BLaER1 treated with 17β-estradiol and CSF1 and Interleukin-3, amounts not matched to agents 10 nM and 100 nM (cell line): ENCODE measurements at regions not wholly inside any gene's neighbourhood (a gene's known extent, or its start where the extent isn't known, plus 50 kb on each side); places are given as distances from the start of the nearest gene placed in this dataset.
A peak's percentile ranks its signal among the peaks of the same experiment; 100 is the strongest.

Experiments used
- H3K27ac ChIP-seq, 11 experiments: shearing (Covaris generic); formaldehyde crosslinking; 2 replicates each; pipeline ENCODE4 v1.8.1; 2022
- H3K27me3 ChIP-seq, 11 experiments: shearing (Covaris generic); formaldehyde crosslinking; 2 replicates each; pipeline ENCODE4 v1.8.1; 2022
- H3K36me3 ChIP-seq, 11 experiments: shearing (Covaris generic); formaldehyde crosslinking; 2 replicates each; pipeline ENCODE4 v1.8.1; 2022
- H3K4me1 ChIP-seq, 10 experiments: shearing (Covaris generic); formaldehyde crosslinking; 2 replicates each; pipeline ENCODE4 v1.8.1; 2022
- H3K4me2 ChIP-seq, 11 experiments: shearing (Covaris generic); formaldehyde crosslinking; 2 replicates each; pipeline ENCODE4 v1.8.1; 2022
- H3K4me3 ChIP-seq, 10 experiments: shearing (Covaris generic); formaldehyde crosslinking; 2 replicates each; pipeline ENCODE4 v1.8.1; 2022
- H3K9ac ChIP-seq, 11 experiments: shearing (Covaris generic); formaldehyde crosslinking; 2 replicates each; pipeline ENCODE4 v1.8.1; 2022
- H3K9me3 ChIP-seq, 11 experiments: shearing (Covaris generic); formaldehyde crosslinking; replicated peaks in 1 of 11; 2 replicates each; pipeline ENCODE4 v1.8.1; 2022
- H4K20me1 ChIP-seq, 11 experiments: shearing (Covaris generic); formaldehyde crosslinking; 2 replicates each; pipeline ENCODE4 v1.8.1; 2022
- Cebpa-rat ChIP-seq, 11 experiments: shearing (Covaris generic); IDR thresholded peaks; 2 replicates each; pipeline ENCODE4 v1.8.1; 2022

DNA sequence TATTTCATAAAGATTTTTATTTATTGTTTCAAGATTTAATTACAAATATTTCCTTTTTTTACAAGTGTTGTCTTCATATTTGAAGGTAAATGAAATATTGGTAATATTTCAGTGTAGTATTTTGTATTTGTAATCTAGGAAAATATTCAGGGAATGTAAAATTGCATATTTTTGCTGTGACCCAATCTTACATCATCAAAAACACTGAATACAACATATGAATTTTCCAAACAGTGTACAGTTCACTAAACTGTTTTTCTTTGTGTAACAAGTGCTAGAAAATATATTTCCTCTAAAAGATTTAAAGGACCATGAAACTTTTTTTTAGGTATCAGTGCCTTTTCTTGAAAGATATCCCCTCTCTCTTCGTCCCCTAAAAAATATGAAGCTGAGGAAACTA is 251.9 kb upstream of the KCND2 start:
- H3K4me2 ChIP-seq: no peak overlapping the region
- H3K4me1 ChIP-seq: peaks cover 0 to 7% (median 0%) of the 10 kb centered on the region in 10 experiments; a peak in 2 of 20 replicates
- no peak for TF ChIP-seq Cebpa-rat (IDR thresholded peaks at IDR 0.05)
- no peaks in the 10 kb centered on the region for H3K36me3 ChIP-seq
- no peak overlapping the region for H3K27ac ChIP-seq
- no peaks in the 10 kb centered on the region for H3K9me3 ChIP-seq
- no peaks in the 10 kb centered on the region for H4K20me1 ChIP-seq
- no peaks in the 10 kb centered on the region for H3K27me3 ChIP-seq
- H3K4me3 ChIP-seq: no peak overlapping the region
- no peak overlapping the region for H3K9ac ChIP-seq

DNA sequence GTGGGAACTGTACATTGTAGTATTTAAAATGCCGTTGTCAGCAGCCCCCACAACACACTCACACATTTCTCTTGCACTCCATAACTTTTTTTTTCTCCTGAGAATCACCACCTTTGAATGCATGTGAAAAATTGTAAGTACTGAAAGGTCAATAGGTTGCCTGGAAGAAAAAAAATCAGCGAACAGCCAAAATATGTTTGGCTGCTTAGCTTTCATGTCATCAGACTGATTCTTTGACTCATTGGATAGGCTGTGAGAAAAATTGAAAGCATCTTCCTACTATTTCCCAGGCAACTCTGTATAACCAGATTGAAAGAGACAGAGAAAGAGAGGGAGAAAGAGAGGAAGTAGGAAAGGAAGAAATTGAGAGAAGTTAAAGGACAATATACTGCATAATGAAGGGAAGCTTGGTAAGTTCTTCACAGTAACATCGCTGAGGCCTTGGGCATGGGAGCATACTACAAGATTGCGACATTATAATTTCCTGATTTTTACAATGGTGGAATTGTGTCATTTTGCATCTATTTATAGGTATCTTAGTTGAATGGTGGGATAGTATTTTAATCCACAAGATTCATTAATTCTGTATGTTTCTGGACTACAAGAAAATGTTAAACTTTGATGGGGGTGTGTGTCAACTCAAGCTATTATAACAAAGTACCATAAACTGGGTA is 249.3 kb upstream of the KCND2 start:
- peak overlapping the region in 1 of 11 experiments; percentile 27; a peak in 1 of 22 replicates for H3K4me2 ChIP-seq
- no peak overlapping the region for H3K27ac ChIP-seq
- H3K9ac ChIP-seq: no peak overlapping the region
- no peak for TF ChIP-seq Cebpa-rat (IDR thresholded peaks at IDR 0.05)
- no peaks in the 10 kb centered on the region for H3K27me3 ChIP-seq
- H4K20me1 ChIP-seq: no peaks in the 10 kb centered on the region
- no peaks in the 10 kb centered on the region for H3K36me3 ChIP-seq
- no peak overlapping the region for H3K4me3 ChIP-seq
- no peaks in the 10 kb centered on the region for H3K9me3 ChIP-seq
- H3K4me1 ChIP-seq: peaks cover 0 to 7% (median 0%) of the 10 kb centered on the region in 10 experiments; a peak in 2 of 20 replicates

DNA sequence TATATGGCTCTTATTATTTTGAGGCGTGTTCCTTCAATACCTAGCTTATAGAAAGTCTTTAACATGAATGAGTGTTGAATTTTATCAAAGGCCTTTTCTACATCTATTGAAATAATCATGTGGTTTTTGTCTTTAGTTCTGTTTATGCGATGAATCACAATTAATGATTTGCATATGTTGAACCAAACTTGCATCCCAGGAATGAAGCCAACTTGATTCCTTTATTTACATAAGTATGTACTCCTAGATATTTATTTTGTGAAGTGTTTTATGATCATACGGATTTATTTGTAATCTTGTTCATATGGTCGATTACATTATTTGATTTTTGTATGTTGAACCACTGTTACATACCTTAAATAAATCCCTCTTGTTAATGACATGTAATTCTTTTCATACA is 244.3 kb upstream of the KCND2 start:
- no peaks in the 10 kb centered on the region for H3K27me3 ChIP-seq
- H3K4me1 ChIP-seq: peaks cover 0 to 3% (median 0%) of the 10 kb centered on the region in 10 experiments; a peak in 2 of 20 replicates
- H3K4me2 ChIP-seq: no peak overlapping the region
- H4K20me1 ChIP-seq: no peaks in the 10 kb centered on the region
- H3K27ac ChIP-seq: no peak overlapping the region
- H3K9ac ChIP-seq: no peak overlapping the region
- no peak overlapping the region for H3K4me3 ChIP-seq
- no peaks in the 10 kb centered on the region for H3K36me3 ChIP-seq
- H3K9me3 ChIP-seq: no peaks in the 10 kb centered on the region; a peak in 1 of 22 replicates
- no peak for TF ChIP-seq Cebpa-rat (IDR thresholded peaks at IDR 0.05)

DNA sequence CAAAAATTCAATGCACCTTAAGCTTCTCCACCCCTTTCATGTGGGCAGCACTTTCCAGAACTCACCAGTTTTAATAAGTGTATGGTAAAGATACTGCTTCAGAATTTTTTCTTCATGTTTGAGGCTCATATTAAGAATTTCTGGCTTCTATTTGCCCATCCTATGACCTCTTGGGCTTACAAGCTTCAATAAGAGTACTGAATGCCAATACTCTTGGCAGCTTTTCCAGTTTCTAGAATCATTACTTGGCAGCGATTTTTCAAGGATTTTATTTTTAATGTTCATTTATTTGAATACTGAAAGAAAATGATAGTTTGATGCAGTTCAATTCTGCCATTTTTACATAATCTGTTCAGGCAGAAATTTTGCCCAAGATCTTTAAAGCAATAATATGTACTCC is 242.1 kb upstream of the KCND2 start:
- no peaks in the 10 kb centered on the region for H3K36me3 ChIP-seq
- no peaks in the 10 kb centered on the region for H3K27me3 ChIP-seq
- no peak overlapping the region for H3K9ac ChIP-seq
- no peaks in the 10 kb centered on the region for H3K4me1 ChIP-seq
- H3K9me3 ChIP-seq: no peaks in the 10 kb centered on the region; a peak in 1 of 22 replicates
- TF ChIP-seq Cebpa-rat (IDR thresholded peaks at IDR 0.05): no peak
- H4K20me1 ChIP-seq: no peaks in the 10 kb centered on the region
- H3K4me3 ChIP-seq: no peak overlapping the region
- H3K4me2 ChIP-seq: no peak overlapping the region
- H3K27ac ChIP-seq: no peak overlapping the region

DNA sequence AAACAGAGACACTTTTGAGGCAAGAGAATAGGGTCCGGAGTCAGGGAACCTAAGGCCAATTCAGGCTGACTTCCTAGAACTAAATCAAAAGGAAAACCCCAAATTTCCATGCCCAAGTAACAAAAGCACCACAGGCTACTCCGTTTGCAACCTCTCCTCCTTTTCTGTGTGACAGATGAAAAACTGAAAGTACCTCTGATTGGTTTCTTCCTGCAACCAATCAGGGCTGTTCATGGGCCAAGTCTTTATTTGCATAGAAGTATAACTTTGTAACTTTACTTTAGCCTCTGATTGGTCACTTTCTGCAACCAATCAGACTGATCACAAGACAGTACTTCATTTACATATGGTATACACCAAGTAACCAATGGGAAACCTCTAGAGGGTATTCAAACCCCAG is 239.9 kb upstream of the KCND2 start:
- Histone ChIP-seq H3K4me2 (no peak overlapping the region), H4K20me1 (no peaks in the 10 kb centered on the region), H3K9ac (no peak overlapping the region), H3K9me3 (no peaks in the 10 kb centered on the region; a peak in 1 of 22 replicates), H3K27ac (no peak overlapping the region), H3K4me3 (no peak overlapping the region), H3K4me1 (no peaks in the 10 kb centered on the region), H3K36me3 (no peaks in the 10 kb centered on the region), H3K27me3 (no peaks in the 10 kb centered on the region)
- no peak for TF ChIP-seq Cebpa-rat (IDR thresholded peaks at IDR 0.05)

DNA sequence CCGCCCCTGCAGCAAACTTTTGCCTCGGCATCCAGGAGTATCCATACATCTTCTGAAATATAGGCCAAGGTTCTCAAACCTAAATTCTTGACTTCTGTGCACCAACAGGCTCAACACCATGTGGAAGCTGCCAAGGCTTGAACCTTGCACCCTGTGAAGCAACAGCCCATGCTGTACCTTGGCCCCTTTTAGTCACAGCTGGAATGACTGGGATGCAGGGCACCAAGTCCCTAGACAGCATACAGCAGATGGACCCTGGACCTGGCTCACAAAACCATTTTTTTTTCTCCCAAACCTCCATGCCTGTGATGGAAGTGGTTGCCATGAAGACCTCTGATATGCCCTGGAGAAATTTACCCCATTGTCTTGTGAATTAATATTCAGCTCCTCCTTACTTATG is 233.8 kb upstream of the KCND2 start:
- Histone ChIP-seq H3K4me2 (no peak overlapping the region), H3K27me3 (no peaks in the 10 kb centered on the region), H4K20me1 (no peaks in the 10 kb centered on the region), H3K4me3 (no peak overlapping the region), H3K9ac (no peak overlapping the region), H3K4me1 (no peaks in the 10 kb centered on the region), H3K36me3 (no peaks in the 10 kb centered on the region), H3K27ac (no peak overlapping the region), H3K9me3 (no peaks in the 10 kb centered on the region)
- no peak for TF ChIP-seq Cebpa-rat (IDR thresholded peaks at IDR 0.05)

DNA sequence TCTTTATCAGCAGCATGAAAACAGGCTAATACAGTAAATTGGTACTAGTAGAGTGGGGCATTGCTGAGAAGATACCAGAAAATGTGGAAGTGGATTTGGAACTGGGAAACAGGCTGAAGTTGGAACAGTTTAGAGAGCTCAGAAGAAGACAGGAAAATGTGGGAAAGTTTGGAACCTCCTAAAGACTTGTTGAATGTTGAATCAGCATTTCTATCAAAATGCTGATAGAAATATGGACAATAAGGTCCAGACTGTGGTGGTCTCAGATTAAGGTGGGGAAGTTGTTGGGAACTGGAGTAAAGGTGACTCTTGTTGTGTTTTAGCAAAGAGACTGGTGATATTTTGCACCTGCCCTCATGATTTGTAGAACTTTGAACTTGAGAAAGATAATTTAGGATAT is 231.2 kb upstream of the KCND2 start:
- Histone ChIP-seq H4K20me1 (no peaks in the 10 kb centered on the region), H3K36me3 (no peaks in the 10 kb centered on the region), H3K4me3 (no peak overlapping the region), H3K4me1 (no peaks in the 10 kb centered on the region), H3K27ac (no peak overlapping the region), H3K27me3 (no peaks in the 10 kb centered on the region), H3K9me3 (no peaks in the 10 kb centered on the region), H3K9ac (no peak overlapping the region), H3K4me2 (no peak overlapping the region)
- no peak for TF ChIP-seq Cebpa-rat (IDR thresholded peaks at IDR 0.05)

DNA sequence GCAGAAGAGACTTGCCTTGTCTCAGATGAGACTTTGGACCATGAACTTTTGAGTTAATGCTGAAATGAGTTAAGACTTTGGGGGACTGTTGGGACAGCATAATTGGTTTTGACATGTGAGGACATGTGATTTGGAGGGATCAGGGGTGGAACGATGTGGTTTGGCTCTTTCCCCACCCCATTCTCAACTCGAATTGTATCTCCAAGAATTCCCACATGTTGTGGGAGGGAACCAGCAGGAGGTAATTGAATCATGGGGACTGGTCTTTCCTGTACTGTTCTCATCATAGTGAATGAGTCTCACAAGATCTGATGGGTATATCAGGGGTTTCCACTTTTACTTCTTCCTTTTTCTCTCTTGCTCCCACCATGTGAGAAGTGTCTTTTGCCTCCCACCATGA is 229.7 kb upstream of the KCND2 start:
- H3K4me1 ChIP-seq: no peaks in the 10 kb centered on the region
- no peak overlapping the region for H3K27ac ChIP-seq
- H3K27me3 ChIP-seq: no peaks in the 10 kb centered on the region
- no peak for TF ChIP-seq Cebpa-rat (IDR thresholded peaks at IDR 0.05)
- H3K9ac ChIP-seq: no peak overlapping the region
- no peaks in the 10 kb centered on the region for H3K9me3 ChIP-seq
- no peaks in the 10 kb centered on the region for H4K20me1 ChIP-seq
- H3K4me3 ChIP-seq: no peak overlapping the region
- no peaks in the 10 kb centered on the region for H3K36me3 ChIP-seq
- no peak overlapping the region for H3K4me2 ChIP-seq

DNA sequence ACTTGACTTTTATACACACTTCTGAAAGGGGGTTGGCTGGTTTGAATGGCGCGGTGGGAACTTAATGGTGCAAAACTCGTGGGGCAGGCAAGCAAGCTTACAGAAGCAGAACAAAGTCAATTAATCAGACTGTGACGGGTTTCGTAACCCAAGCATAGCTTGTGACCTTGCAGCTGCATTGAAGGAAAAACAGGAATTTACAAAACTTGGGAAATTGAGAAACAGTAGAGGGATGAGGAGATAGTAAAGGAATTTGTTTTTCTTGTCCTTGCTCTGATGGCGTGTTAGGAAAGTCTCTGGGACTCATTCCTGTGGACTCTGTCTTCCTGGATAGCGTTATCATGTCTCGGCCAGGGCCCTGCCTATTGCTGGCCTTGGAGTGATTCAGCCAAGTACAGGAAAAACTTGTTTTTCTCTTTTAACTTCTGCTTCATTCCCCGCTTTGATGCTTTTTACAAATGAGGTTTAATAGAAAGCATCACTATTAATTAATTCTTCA is 220.0 kb upstream of the KCND2 start:
- peaks cover 0 to 35% (median 21%) of the 10 kb centered on the region in 10 experiments; a peak in 15 of 20 replicates for H3K4me1 ChIP-seq
- H3K36me3 ChIP-seq: no peaks in the 10 kb centered on the region
- peak overlapping the region in 8 of 11 experiments; percentile 8 to 46 (median 33); a peak in 9 of 22 replicates for H3K4me2 ChIP-seq
- peaks cover 0 to 3% (median 0%) of the 10 kb centered on the region in 11 experiments; a peak in 2 of 22 replicates for H3K9me3 ChIP-seq
- no peaks in the 10 kb centered on the region for H4K20me1 ChIP-seq
- H3K27me3 ChIP-seq: no peaks in the 10 kb centered on the region
- peak in 1 of 11 experiments; percentile 21; a peak in 2 of 22 replicates for TF ChIP-seq Cebpa-rat (IDR thresholded peaks at IDR 0.05)
- no peak overlapping the region for H3K4me3 ChIP-seq
- H3K27ac ChIP-seq: peak overlapping the region in 6 of 11 experiments; percentile 18 to 52 (median 32); a peak in 7 of 22 replicates
- H3K9ac ChIP-seq: no peak overlapping the region
